SK-N-MC (cell line): ENCODE measurements at regions not wholly inside any gene's neighbourhood (a gene's known extent, or its start where the extent isn't known, plus 50 kb on each side); places are given as distances from the start of the nearest gene placed in this dataset.

Source experiments
- EZH2 ChIP-seq: fragments of 200-600 bp; sonication (generic); IDR thresholded peaks from one replicate; pipeline ENCODE4 v1.6.1; 2017; ENCODE audit warnings: antibody characterized with exemption
- FOXP2 ChIP-seq: optimal IDR thresholded peaks from 2 replicates; pipeline ENCODE3; 2011; ENCODE audit warnings: mild to moderate bottlenecking, moderate library complexity; ENCODE audit not compliant: insufficient read depth; ENCODE audit errors: extremely low read length, control extremely low read depth
- POLR2AphosphoS5 ChIP-seq: IDR thresholded peaks from 2 replicates; pipeline ENCODE4 v1.6.1; 2012; ENCODE audit warnings: mild to moderate bottlenecking, low read depth, low read length, borderline replicate concordance

DNA sequence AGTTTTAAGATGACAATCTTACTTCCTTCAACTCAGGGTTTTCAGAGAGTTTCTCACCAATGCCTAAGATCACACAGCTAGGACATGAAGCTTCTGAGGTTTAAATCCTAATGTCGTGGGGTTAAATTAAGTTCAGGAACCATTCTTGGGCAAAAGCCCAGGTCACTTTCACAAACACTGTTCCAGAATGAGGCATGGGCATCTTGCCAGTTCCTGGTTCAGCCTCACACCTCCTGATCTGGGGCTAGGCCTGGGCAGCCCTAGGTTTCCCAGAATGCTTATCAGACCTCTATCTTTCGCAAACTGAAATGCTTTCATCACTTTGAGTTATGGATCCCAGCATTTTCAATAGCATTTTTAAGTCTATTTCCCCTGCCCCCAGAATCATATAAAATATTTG, 224.8 kb upstream of the EDA2R start:
- TF ChIP-seq EZH2: no peak
- no peak for TF ChIP-seq POLR2AphosphoS5
- no peak for TF ChIP-seq FOXP2
